ENCODE measurements at regions not wholly inside any gene's neighbourhood (a gene's known extent, or its start where the extent isn't known, plus 50 kb on each side); places are given as distances from the start of the nearest gene placed in this dataset.
"Not testable (repeated sequence)": the region's sequence is repeated elsewhere in the genome, so short reads cannot be mapped to it uniquely, and the experiment has no call there.

DNA sequence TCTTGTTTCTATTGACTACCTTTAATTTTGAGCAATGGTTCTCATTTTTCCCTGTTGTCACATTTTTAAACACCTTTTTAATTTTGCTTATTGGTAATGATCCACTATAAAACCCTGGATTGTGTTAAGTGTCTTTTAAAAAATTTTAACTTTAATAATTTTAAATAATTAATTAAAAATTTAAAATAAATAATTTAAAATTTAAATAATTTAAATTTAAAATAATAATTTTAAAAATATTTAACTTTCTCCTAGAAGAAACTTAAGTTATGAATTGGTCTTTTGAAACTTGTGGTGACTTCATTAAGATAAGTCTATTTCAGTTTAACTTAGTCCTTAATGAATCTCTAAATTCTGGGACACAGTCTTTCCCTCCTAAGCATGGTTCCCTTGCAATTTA, 566.3 kb upstream of the GALNTL6 start:
- Mint-ChIP-seq H3K27me3 (ENCODE audit: low read depth) (peaks cover 6% of the 10 kb centered on the region), H3K9me3 (ENCODE audit: low read depth) (no peaks in the 10 kb centered on the region), H3K27ac (ENCODE audit: unreplicated experiment) (no peak overlapping the region), H3K4me1 (ENCODE audit: low read depth) (no peaks in the 10 kb centered on the region), H3K4me3 (ENCODE audit: unreplicated experiment) (no peak overlapping the region), H3K36me3 (ENCODE audit: low read depth) (no peaks in the 10 kb centered on the region)
- TF ChIP-seq, protein P1, sequence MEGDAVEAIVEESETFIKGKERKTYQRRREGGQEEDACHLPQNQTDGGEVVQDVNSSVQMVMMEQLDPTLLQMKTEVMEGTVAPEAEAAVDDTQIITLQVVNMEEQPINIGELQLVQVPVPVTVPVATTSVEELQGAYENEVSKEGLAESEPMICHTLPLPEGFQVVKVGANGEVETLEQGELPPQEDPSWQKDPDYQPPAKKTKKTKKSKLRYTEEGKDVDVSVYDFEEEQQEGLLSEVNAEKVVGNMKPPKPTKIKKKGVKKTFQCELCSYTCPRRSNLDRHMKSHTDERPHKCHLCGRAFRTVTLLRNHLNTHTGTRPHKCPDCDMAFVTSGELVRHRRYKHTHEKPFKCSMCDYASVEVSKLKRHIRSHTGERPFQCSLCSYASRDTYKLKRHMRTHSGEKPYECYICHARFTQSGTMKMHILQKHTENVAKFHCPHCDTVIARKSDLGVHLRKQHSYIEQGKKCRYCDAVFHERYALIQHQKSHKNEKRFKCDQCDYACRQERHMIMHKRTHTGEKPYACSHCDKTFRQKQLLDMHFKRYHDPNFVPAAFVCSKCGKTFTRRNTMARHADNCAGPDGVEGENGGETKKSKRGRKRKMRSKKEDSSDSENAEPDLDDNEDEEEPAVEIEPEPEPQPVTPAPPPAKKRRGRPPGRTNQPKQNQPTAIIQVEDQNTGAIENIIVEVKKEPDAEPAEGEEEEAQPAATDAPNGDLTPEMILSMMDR (IDR thresholded peaks at IDR 0.05), result no peak
- no peak for DNase-seq (ENCODE audit: low spot score)

DNA sequence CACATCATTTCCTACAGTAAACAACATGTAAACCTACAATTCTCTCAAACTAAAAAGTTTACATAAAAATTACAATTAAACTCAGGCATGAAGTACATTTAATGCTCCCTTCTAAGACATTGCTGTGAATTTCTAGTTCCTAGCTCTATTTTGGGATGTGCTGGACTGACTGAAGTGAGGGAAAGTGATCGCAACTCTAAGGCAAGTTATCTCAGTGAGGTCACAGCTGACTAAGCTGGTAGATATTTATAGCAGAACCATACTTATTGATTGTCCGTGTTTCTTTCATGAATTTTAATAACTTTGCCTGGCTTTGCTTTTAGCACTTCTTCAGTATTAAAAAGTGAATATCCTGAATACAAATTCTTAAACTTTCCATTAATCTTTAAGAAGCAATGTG, 570.4 kb upstream of the GALNTL6 start:
- peaks cover 6% of the 10 kb centered on the region for H3K27me3 Mint-ChIP-seq (ENCODE audit: low read depth)
- H3K9me3 Mint-ChIP-seq (ENCODE audit: low read depth), result no peaks in the 10 kb centered on the region
- no peak for DNase-seq (ENCODE audit: low spot score)
- TF ChIP-seq, protein P1 (IDR thresholded peaks at IDR 0.05), result no peak
- no peak overlapping the region for H3K4me3 Mint-ChIP-seq (ENCODE audit: unreplicated experiment)
- H3K4me1 Mint-ChIP-seq (ENCODE audit: low read depth), result no peaks in the 10 kb centered on the region
- H3K36me3 Mint-ChIP-seq (ENCODE audit: low read depth), result no peaks in the 10 kb centered on the region
- H3K27ac Mint-ChIP-seq (ENCODE audit: unreplicated experiment), result no peak overlapping the region

DNA sequence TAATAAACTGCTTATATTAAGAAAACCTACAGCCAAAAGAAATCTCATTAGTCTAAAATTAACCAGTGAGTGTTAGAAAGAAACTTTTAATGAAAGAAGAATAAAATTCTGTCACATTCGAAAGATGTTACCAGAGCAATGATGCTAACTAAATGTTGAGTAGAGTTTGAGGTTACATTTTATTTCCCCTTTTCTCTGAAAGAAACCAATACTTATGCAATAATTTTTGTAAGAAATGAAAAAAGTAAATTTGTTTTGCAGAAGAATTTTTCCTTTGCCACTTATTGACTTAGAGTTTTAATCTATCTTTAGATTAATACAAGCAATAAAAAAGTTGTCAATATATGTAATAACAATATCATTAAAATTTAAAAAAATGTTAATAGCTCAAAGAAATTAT, 574.0 kb upstream of the GALNTL6 start:
- TF ChIP-seq, protein P1 (IDR thresholded peaks at IDR 0.05), result no peak
- Mint-ChIP-seq H3K9me3 (ENCODE audit: low read depth) (peaks cover 2% of the 10 kb centered on the region), H3K4me3 (ENCODE audit: unreplicated experiment) (no peak overlapping the region), H3K27me3 (ENCODE audit: low read depth) (peaks cover 10% of the 10 kb centered on the region), H3K36me3 (ENCODE audit: low read depth) (no peaks in the 10 kb centered on the region), H3K27ac (ENCODE audit: unreplicated experiment) (no peak overlapping the region), H3K4me1 (ENCODE audit: low read depth) (no peaks in the 10 kb centered on the region)
- DNase-seq (ENCODE audit: low spot score), result no peak

DNA sequence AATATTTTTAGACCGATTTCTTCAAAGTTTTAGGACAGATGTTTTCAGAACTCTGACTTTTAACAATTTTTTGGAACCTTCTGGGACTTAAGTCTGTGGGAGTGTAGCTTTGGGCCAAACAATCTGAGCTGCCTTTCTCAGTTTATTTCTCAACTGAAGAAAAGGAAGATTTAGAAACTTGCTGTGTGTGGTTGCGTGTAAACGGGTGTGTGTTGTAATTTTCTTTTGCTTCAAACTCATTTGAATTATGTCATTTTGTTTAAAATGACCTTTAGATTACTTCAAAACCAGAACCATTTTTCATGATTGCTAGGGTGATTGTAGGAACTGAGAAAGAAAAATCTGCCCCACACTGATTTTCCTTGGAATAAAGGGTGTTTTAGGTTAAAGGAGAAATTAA, 577.7 kb upstream of the GALNTL6 start:
- Mint-ChIP-seq H3K27ac (ENCODE audit: unreplicated experiment) (no peak overlapping the region), H3K4me1 (ENCODE audit: low read depth) (no peaks in the 10 kb centered on the region), H3K4me3 (ENCODE audit: unreplicated experiment) (no peak overlapping the region), H3K27me3 (ENCODE audit: low read depth) (peaks cover 10% of the 10 kb centered on the region), H3K36me3 (ENCODE audit: low read depth) (no peaks in the 10 kb centered on the region), H3K9me3 (ENCODE audit: low read depth) (peaks cover 2% of the 10 kb centered on the region)
- no peak for DNase-seq (ENCODE audit: low spot score)
- TF ChIP-seq, protein P1 (IDR thresholded peaks at IDR 0.05), result no peak

DNA sequence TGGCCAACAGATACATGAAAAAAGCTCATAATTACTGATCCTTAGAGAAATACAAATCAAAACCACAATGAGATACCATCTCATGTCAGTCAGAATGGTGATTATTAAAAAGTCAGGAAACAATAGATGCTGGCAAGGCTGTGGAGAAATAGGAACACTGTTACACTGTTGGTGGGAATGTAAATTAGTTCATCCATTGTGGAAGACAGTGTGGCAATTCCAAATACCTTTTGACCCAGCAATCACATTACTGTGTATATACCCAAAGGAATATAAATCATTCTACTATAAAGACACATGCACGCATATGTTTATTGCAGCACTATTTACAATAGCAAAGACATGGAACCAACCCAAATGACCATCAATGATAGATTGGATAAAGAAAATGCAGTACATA, 583.9 kb upstream of the GALNTL6 start:
- not testable (repeated sequence) for DNase-seq (ENCODE audit: low spot score); H3K9me3 Mint-ChIP-seq (ENCODE audit: low read depth); H3K36me3 Mint-ChIP-seq (ENCODE audit: low read depth); H3K4me1 Mint-ChIP-seq (ENCODE audit: low read depth); H3K27ac Mint-ChIP-seq (ENCODE audit: unreplicated experiment); H3K27me3 Mint-ChIP-seq (ENCODE audit: low read depth); H3K4me3 Mint-ChIP-seq (ENCODE audit: unreplicated experiment)

DNA sequence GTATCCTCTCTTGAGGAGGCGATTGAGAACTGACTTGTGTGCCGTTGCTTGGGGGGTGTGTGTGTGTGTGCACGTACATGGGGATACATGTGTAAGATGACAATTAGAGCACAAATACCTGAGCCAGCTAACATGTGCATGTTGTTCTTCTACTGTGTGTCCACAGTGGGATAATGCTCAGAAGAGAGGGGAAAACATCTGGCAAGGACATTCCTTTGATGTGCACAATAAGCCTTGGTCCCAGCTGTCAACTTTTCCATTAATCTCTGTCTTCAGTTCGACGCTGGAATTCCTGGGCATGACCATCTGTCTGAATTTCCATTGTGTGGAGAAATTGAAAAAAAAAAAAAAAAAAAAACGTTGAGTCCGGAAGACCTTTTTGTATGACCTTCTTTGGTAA, 592.0 kb upstream of the GALNTL6 start:
- H3K4me3 Mint-ChIP-seq (ENCODE audit: unreplicated experiment), result no peak overlapping the region
- TF ChIP-seq, protein P1 (IDR thresholded peaks at IDR 0.05), result no peak
- H3K27ac Mint-ChIP-seq (ENCODE audit: unreplicated experiment), result no peak overlapping the region
- peaks cover 1% of the 10 kb centered on the region for H3K27me3 Mint-ChIP-seq (ENCODE audit: low read depth)
- no peaks in the 10 kb centered on the region for H3K4me1 Mint-ChIP-seq (ENCODE audit: low read depth)
- DNase-seq (ENCODE audit: low spot score), result no peak
- H3K9me3 Mint-ChIP-seq (ENCODE audit: low read depth), result no peaks in the 10 kb centered on the region
- H3K36me3 Mint-ChIP-seq (ENCODE audit: low read depth), result no peaks in the 10 kb centered on the region

Data from chondrocyte (in vitro differentiated cells).